Activated naive CD8-positive, alpha-beta T cell treated with anti-CD3 and anti-CD28 coated beads, Interleukin-2, amount 10 ng/mL, durations not matched to agents 7 days and 5 days (primary cell): ENCODE measurements at regions not wholly inside any gene's neighbourhood (a gene's known extent, or its start where the extent isn't known, plus 50 kb on each side); places are given as distances from the start of the nearest gene placed in this dataset.
A peak's percentile ranks its signal among the peaks of the same experiment; 100 is the strongest.
"Not testable (repeated sequence)": the region's sequence is repeated elsewhere in the genome, so short reads cannot be mapped to it uniquely, and the experiment has no call there.

Source experiments
- ATAC-seq: fragments of 150-1000 bp; cut with Tn5 transposase; one replicate; pipeline ENCODE4 v1.10.0; 2021; ENCODE audit warnings: low read depth, moderate library complexity
- POLR2A ChIA-PET: fragments of 350-600 bp; sonication (Branson Sonifier 250); formaldehyde crosslinking; loops from one replicate; lab custom pipeline; 2021; ENCODE audit warnings: antibody characterized with exemption; lab: Charles Lee
- DNase-seq: peaks from one replicate; pipeline ENCODE4 v3.0.0; 2021
- H3K27ac Mint-ChIP-seq: one replicate; pipeline ENCODE4 v1.8.0; 2022; ENCODE audit warnings: mild to moderate bottlenecking, mixed read lengths
- H3K27me3 Mint-ChIP-seq: one replicate; pipeline ENCODE4 v1.8.0; 2022; ENCODE audit warnings: mild to moderate bottlenecking, moderate library complexity, mixed read lengths
- H3K36me3 Mint-ChIP-seq: one replicate; pipeline ENCODE4 v1.8.0; 2021; ENCODE audit warnings: mild to moderate bottlenecking, mixed read lengths
- H3K4me1 Mint-ChIP-seq: one replicate; pipeline ENCODE4 v1.8.0; 2021; ENCODE audit warnings: mixed read lengths
- H3K4me3 Mint-ChIP-seq: one replicate; pipeline ENCODE4 v1.8.0; 2022; ENCODE audit warnings: mild to moderate bottlenecking, moderate library complexity, mixed read lengths
- H3K9me3 Mint-ChIP-seq: one replicate; pipeline ENCODE4 v1.8.0; 2021; ENCODE audit warnings: mixed read lengths

GRCh38 chrX:63285375-63285774 is 65.8 kb downstream of the SPIN4 start:
- no peaks in the 10 kb centered on the region for H3K27me3 Mint-ChIP-seq
- no peak overlapping the region for H3K27ac Mint-ChIP-seq
- POLR2A ChIA-PET: no interaction called here
- no peaks in the 10 kb centered on the region for H3K4me1 Mint-ChIP-seq
- ATAC-seq (no peak), DNase-seq (no peak)
- H3K4me3 Mint-ChIP-seq: no peak overlapping the region
- peaks cover 7% of the 10 kb centered on the region for H3K9me3 Mint-ChIP-seq
- H3K36me3 Mint-ChIP-seq: no peaks in the 10 kb centered on the region

- no peaks in the 10 kb centered on the region for H3K36me3 Mint-ChIP-seq
- POLR2A ChIA-PET: no interaction called here
- DNase-seq (no peak), ATAC-seq (no peak)
- H3K4me3 Mint-ChIP-seq: no peak overlapping the region
- no peaks in the 10 kb centered on the region for H3K4me1 Mint-ChIP-seq
- H3K9me3 Mint-ChIP-seq: peaks cover 7% of the 10 kb centered on the region
- H3K27me3 Mint-ChIP-seq: no peaks in the 10 kb centered on the region
- no peak overlapping the region for H3K27ac Mint-ChIP-seq
These were observed 66.5 kb downstream of the SPIN4 start for GRCh38 chrX:63284659-63285058.

GRCh38 chrX:63283348-63283747 is 67.8 kb downstream of the SPIN4 start:
- Mint-ChIP-seq H3K9me3 (peaks cover 5% of the 10 kb centered on the region), H3K4me3 (no peak overlapping the region), H3K4me1 (no peaks in the 10 kb centered on the region), H3K27me3 (no peaks in the 10 kb centered on the region), H3K36me3 (no peaks in the 10 kb centered on the region), H3K27ac (no peak overlapping the region)
- POLR2A ChIA-PET: no interaction called here
- DNase-seq (no peak), ATAC-seq (no peak)

GRCh38 chrX:63282828-63283227 is 68.3 kb downstream of the SPIN4 start:
- H3K4me3 Mint-ChIP-seq: no peak overlapping the region
- H3K4me1 Mint-ChIP-seq: no peaks in the 10 kb centered on the region
- POLR2A ChIA-PET: no interaction called here
- H3K27ac Mint-ChIP-seq: no peak overlapping the region
- H3K27me3 Mint-ChIP-seq: no peaks in the 10 kb centered on the region
- peaks cover 4% of the 10 kb centered on the region for H3K9me3 Mint-ChIP-seq
- DNase-seq (no peak), ATAC-seq (no peak)
- no peaks in the 10 kb centered on the region for H3K36me3 Mint-ChIP-seq

- POLR2A ChIA-PET: no interaction called here
- Mint-ChIP-seq H3K27ac (no peak overlapping the region), H3K36me3 (no peaks in the 10 kb centered on the region), H3K27me3 (no peaks in the 10 kb centered on the region), H3K4me1 (no peaks in the 10 kb centered on the region), H3K9me3 (peaks cover 4% of the 10 kb centered on the region), H3K4me3 (no peak overlapping the region)
- ATAC-seq: no peak
- no peak for DNase-seq
These were observed 69.1 kb downstream of the SPIN4 start for GRCh38 chrX:63282077-63282476.

GRCh38 chrX:63281465-63281864 is 69.7 kb downstream of the SPIN4 start:
- POLR2A ChIA-PET: no interaction called here
- no peak for ATAC-seq
- DNase-seq: no peak
- Mint-ChIP-seq H3K36me3 (no peaks in the 10 kb centered on the region), H3K9me3 (peaks cover 4% of the 10 kb centered on the region), H3K4me3 (no peak overlapping the region), H3K4me1 (no peaks in the 10 kb centered on the region), H3K27ac (no peak overlapping the region), H3K27me3 (no peaks in the 10 kb centered on the region)

GRCh38 chrX:63277394-63277793 is 73.7 kb downstream of the SPIN4 start:
- H3K4me1 Mint-ChIP-seq, POLR2A ChIA-PET, DNase-seq, H3K4me3 Mint-ChIP-seq, H3K27me3 Mint-ChIP-seq, H3K36me3 Mint-ChIP-seq, H3K27ac Mint-ChIP-seq, ATAC-seq, H3K9me3 Mint-ChIP-seq: not testable (repeated sequence)

- no peak for ATAC-seq
- DNase-seq: no peak
- no peak overlapping the region for H3K4me3 Mint-ChIP-seq
- no peaks in the 10 kb centered on the region for H3K27me3 Mint-ChIP-seq
- POLR2A ChIA-PET: no interaction called here
- H3K4me1 Mint-ChIP-seq: no peaks in the 10 kb centered on the region
- no peaks in the 10 kb centered on the region for H3K36me3 Mint-ChIP-seq
- no peak overlapping the region for H3K27ac Mint-ChIP-seq
- no peaks in the 10 kb centered on the region for H3K9me3 Mint-ChIP-seq
These were observed 76.0 kb downstream of the SPIN4 start for GRCh38 chrX:63275127-63275526.

- POLR2A ChIA-PET: no interaction called here
- H3K27ac Mint-ChIP-seq: no peak overlapping the region
- no peaks in the 10 kb centered on the region for H3K36me3 Mint-ChIP-seq
- no peaks in the 10 kb centered on the region for H3K27me3 Mint-ChIP-seq
- no peak for DNase-seq
- no peaks in the 10 kb centered on the region for H3K9me3 Mint-ChIP-seq
- H3K4me1 Mint-ChIP-seq: no peaks in the 10 kb centered on the region
- ATAC-seq: no peak
- no peak overlapping the region for H3K4me3 Mint-ChIP-seq
These were observed 80.3 kb downstream of the SPIN4 start for GRCh38 chrX:63270873-63271272.

- POLR2A ChIA-PET: no interaction called here
- DNase-seq: no peak
- no peak overlapping the region for H3K4me3 Mint-ChIP-seq
- no peaks in the 10 kb centered on the region for H3K27me3 Mint-ChIP-seq
- ATAC-seq: no peak
- no peaks in the 10 kb centered on the region for H3K36me3 Mint-ChIP-seq
- H3K27ac Mint-ChIP-seq: no peak overlapping the region
- H3K4me1 Mint-ChIP-seq: no peaks in the 10 kb centered on the region
- H3K9me3 Mint-ChIP-seq: no peaks in the 10 kb centered on the region
These were observed 93.0 kb downstream of the SPIN4 start for GRCh38 chrX:63258144-63258543.

- ATAC-seq (peak; percentile 61), DNase-seq (no peak)
- Mint-ChIP-seq H3K4me1 (peaks cover 1% of the 10 kb centered on the region), H3K9me3 (no peaks in the 10 kb centered on the region), H3K4me3 (no peak overlapping the region), H3K27me3 (no peaks in the 10 kb centered on the region), H3K27ac (no peak overlapping the region), H3K36me3 (no peaks in the 10 kb centered on the region)
- POLR2A ChIA-PET: no interaction called here
These were observed 100.8 kb downstream of the SPIN4 start for GRCh38 chrX:63250253-63250868.

- ATAC-seq, DNase-seq, H3K9me3 Mint-ChIP-seq, H3K27ac Mint-ChIP-seq, POLR2A ChIA-PET, H3K4me3 Mint-ChIP-seq, H3K27me3 Mint-ChIP-seq, H3K36me3 Mint-ChIP-seq, H3K4me1 Mint-ChIP-seq: not testable (repeated sequence)
These were observed 108.4 kb downstream of the SPIN4 start for GRCh38 chrX:63242689-63243088.

GRCh38 chrX:63235963-63236362 is 115.2 kb downstream of the SPIN4 start:
- POLR2A ChIA-PET, H3K36me3 Mint-ChIP-seq, H3K27me3 Mint-ChIP-seq, H3K4me1 Mint-ChIP-seq, H3K4me3 Mint-ChIP-seq, H3K27ac Mint-ChIP-seq, ATAC-seq, H3K9me3 Mint-ChIP-seq, DNase-seq: not testable (repeated sequence)

GRCh38 chrX:63233013-63233412 is 118.1 kb downstream of the SPIN4 start:
- H3K27me3 Mint-ChIP-seq, DNase-seq, H3K9me3 Mint-ChIP-seq, H3K4me3 Mint-ChIP-seq, H3K27ac Mint-ChIP-seq, H3K36me3 Mint-ChIP-seq, POLR2A ChIA-PET, H3K4me1 Mint-ChIP-seq, ATAC-seq: not testable (repeated sequence)

- H3K9me3 Mint-ChIP-seq, POLR2A ChIA-PET: not testable (repeated sequence)
These were observed 132.9 kb downstream of the SPIN4 start for GRCh38 chrX:63218202-63218601.

More at GRCh38 chrX:63218202-63218601, 132.9 kb downstream of the SPIN4 start:
- H3K27ac Mint-ChIP-seq, ATAC-seq, H3K4me3 Mint-ChIP-seq, H3K36me3 Mint-ChIP-seq, DNase-seq, H3K27me3 Mint-ChIP-seq, H3K4me1 Mint-ChIP-seq: not testable (repeated sequence)
